NOMO-1 treated with dmso at 0.1 percent for 144 hours (cell line): ENCODE measurements at regions not wholly inside any gene's neighbourhood (a gene's known extent, or its start where the extent isn't known, plus 50 kb on each side); places are given as distances from the start of the nearest gene placed in this dataset.

Source experiments
- DNase-seq: peaks from one replicate; lab custom pipeline; 2025; ENCODE audit not compliant: unreplicated experiment; lab: John Stamatoyannopoulos, UW

DNA sequence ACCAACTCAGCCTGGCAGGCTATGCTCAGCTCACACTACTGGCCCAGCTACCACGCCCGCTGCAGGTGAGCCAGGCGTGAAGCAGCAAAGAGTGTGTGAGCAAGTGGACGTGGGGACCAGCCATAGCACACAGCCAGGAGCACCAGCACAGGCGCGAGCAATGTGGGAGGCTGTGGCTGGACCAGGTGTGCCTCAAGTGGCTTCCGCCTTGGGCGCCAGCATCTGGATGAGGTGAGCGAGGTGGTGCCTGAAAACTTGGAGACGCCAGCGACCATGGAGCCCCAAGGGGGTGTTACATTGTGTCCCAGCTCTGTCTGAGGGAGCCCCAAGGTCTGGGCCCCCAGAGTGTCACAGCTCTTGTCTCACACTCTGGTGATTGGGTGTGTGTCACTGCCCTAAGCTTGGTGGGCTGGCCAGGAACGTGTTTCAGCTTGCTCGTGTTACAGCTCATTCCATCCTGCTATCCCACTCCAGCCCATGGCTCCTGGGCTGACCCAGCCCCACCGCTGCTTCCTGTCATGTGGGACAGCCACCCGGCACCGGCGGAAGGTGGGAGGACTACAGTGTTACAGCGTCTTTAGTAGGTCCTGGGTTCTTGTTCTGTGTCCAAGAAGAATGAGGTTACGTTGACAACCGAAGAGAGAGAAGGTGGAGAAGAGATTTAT is 508.0 kb upstream of the MMS22L start:
- DNase-seq: no peak

DNA sequence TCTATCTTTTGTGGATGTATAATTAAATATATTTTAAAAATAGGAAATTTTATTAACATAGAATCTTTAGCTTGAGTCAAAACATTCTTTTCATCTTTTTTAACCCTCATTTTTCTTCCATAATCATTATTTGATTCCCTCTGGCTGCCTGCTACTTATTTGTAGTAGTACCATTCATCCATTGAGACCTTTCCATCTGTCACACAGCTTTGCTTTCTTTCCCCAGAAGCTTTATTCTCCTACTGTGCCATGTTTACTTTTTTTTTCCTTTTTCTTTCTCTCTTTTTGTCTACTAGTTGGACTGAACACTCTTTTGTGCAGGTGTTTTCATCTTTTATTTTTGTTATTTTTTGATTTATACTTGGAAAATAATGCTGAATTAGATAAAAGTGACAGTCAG is 522.6 kb upstream of the MMS22L start:
- no peak for DNase-seq

DNA sequence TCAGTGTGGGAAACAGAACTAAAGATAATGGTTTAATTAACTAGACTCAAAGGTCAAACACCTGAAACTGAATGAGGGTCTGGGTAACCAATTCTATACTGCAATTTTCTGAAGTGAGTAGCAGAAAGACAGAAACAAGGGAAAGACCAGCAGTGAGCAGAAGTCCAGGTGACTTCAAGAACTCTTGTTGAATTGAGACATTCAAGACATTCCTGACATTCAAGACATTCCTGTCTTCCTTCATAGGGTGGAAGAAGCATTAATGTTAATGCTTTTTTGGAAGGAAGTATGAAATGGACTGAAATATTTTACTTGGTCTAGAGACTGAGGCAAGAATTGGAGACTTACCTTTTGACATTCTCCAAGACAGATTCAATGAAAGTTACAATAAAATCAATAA is 529.9 kb upstream of the MMS22L start:
- DNase-seq: no peak

DNA sequence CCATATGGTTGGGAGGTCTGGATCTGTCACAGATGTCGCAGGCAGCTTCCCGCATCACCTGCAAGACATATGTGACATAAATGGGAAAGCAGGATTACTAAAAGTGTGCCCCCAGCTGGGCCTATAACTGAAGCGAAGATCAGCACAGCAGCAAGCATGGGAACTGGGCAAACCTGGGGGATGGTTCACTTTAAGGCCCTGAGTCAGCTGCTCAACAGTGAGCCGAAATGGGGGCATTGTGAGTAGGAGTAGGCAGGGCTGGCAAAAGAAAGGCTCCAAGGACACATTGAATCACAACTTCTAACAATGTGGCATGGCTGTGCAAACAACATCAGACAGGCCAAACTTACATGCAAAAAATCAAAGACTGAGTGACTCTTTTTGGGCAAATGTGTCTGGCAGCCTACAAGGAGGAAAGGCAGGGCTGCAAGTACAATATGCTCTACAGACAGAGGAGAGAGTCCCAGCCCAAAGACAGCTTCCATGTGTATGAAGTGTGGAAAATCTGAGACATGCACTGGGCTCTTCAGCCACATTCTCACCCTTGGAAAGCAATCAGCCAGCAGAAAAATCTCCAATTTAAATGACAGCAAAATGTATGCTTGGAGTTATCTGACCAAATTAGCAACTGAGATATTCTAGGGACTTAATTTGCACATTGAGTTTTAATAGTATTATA is 531.0 kb upstream of the MMS22L start:
- DNase-seq: no peak

DNA sequence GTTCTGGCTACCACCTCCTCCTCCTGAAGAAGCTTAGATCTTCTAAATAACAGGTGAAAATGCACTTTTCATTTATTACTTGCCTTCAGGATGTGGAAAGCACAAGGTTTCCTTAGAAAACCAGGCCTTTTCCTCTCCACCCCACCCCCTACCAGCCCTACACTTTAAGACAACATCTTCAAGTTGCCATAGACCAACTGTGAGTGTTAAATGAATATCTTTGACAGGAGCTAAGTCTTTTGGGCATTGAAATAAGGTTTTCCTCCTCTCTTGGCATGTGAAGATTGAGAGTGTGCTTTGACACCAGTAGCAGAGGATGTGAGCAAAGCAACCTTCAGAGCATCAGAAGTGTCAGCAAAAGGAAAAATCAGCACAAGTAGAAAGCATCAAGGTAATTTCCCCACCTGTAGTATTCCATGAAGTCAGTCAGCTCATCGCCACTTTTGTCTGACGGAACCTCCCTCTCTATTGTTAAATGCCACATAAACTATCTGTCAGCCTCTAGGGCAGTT is 532.3 kb upstream of the MMS22L start:
- DNase-seq: no peak

DNA sequence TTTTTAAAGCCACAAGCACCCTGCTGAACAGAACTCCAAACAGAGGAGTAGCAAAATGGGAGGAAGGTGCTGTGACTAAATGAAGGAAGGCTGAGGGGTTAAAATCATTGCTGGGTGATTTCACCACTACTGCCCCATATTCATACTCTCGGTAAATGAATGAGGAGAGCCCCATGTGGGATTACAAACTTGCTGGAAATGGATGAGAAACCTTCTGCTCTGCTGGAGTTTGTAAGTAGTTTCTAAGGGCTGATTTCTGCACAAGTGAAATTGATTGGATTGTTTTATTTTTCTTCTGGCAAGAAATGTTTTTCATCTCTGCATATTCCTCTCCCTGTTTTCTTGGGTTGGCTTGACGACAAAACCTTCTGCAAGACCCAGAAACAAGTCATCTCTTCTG is 533.5 kb upstream of the MMS22L start:
- no peak for DNase-seq

DNA sequence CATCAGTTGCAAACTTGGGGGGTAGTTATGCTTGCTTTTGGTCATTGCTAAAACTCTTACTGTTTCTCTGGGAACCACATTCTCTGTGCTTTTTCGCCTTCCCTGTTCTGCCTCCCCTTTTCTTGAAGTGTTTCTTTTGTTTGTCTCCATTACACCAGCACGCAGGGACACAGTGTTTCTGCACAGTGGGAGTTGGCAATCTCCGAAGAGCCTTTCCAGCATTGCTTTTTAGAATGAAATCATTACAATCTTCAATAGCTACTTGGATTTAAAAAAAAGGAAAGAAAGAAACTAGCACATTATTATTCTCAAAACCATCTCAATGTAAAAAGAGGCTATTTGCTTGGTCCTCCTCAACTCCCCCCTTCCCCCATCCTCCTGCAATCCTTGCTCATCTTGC is 536.7 kb upstream of the MMS22L start:
- no peak for DNase-seq

DNA sequence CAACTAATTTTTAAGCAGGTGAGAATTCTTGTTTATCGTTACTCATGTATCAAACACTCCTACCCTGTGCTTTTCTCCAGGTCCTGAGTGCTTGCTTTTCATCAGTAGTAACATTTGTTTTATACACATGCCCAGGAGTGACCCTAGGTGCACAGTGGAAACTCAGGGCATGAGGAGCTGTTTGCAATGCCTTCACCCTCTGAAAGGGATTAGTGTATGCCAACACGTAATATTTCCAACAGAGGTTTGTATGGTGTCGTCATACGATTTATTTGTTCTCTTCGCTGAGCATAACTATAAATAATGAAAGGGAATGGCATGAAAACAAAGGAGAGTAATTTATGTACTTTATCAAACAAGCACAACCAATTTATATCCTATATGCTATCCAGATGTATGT is 537.4 kb upstream of the MMS22L start:
- no peak for DNase-seq

DNA sequence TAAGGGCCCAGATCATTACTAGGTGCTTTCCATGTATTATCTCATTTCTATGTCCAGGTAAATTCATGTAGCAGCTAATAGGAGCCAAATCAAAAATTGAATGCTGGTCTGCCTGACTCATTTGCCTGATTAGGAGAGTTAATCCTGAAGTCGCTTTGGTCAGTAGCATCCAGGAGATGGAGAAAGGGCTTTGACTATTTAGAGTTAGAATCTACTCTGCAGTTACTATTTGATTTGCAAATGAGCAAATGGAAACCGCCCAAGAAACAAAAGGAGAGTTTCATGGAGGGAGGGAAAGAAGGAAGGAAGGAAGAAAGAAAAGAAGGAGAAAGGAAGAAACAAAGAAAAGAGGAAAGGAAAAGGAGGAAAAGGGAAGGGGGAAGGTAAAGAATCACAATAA is 539.6 kb upstream of the MMS22L start:
- DNase-seq: no peak

DNA sequence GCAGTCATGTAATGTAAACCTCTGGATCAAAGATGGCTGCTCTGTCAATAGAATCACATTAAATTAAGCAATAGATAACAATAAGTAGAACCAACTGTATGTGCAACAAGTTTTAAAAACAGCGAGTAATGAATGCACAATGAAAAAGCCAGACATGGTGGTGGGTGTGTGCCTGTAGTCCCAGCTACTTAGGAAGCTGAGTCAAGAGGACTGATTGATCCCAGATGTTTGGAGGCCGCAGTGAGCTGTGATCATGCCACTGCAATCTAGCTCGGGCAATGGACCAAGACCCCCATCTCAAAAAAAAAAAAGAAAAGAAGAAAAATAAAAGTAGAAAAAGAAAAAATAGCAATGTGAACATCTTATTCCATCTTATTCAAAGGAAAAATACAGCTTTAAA is 558.7 kb upstream of the MMS22L start:
- DNase-seq: no peak

DNA sequence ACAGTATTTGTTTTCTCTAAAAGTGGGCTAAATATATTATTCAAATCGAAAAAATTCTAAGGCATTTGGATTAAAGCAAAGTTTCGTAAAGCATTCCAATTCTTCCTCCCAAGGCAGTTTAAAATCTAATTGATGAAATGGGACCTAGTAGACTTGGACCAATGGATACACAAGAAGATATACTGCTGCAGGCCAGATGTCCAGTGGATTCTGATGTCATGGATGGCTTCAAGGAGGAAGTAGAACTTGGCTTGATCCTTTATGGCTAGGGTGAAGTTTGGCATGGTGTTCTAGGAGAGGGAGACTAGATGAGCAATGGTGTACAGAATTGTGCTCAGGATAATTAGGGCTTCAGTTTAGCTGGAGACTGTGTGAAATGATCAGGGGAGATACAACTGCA is 559.5 kb upstream of the MMS22L start:
- no peak for DNase-seq

DNA sequence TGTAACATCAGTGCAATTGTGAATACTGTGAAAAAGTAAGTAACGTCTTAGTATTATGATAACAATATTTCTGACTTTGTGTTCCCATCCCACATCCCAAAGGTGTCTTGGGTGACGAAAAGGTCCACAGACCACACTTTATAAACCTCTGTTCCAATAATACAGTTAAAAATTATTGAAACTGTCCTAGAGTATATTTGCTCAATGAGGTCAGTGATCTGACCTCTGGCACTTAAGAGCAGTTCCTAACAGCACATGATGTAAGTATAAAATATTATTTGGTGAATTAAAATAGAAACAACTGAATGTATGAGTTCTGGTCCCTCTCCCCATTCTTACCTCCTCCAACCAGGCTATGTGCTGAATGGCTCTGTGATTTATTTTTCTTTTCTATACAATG is 566.4 kb upstream of the MMS22L start:
- no peak for DNase-seq

DNA sequence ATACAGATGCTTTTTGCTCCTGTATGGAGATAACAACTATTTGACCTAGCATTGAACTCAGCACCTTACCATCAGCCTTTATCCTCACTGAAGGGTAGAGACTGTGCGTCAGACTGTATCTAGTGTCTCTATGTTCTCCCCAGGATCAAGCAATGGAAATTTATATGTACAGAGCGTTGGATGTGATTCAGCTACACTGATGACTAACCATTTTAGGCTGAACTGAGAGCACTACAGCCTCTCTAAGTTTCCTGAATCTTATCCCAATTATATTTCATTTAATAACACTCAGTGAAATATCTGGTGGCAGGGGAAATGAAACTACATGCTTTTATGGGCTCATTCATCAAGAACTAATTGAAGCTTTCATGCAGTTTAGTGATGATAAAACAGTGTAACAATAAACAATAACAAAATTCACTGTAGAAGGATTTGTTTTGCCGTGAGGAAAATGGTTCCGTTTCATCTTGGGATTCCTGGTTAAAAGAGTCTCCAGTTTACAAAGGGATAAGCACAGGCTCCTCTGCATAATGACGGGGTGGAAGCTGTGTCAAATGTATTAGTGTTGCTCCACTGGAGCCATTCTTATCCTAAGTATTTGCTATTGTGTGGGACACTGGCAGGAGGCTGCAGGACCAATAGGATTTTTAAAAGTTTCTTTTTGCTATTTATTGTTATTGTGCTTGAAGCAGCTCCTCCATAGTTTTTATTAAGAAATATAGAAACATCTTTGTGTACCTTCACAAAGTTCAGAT is 567.6 kb upstream of the MMS22L start:
- no peak for DNase-seq

DNA sequence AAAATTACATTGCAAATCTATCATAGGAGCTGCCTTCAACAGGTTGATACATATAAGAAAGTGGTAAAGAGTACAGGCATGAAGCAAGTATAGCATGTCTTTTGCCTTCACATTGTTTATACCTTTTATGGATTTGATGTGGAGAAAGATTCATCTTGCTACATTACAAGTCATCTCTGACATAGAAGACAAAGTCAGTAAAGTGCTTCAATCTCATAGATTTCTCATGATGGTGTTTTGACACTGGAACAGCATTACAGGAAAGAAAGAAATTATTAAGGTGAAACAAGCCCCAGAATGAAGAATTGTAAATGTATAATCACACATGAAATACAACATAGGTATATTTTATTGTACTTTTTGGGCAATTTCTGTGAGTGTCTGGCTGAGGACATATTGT is 580.7 kb upstream of the MMS22L start:
- DNase-seq: no peak

DNA sequence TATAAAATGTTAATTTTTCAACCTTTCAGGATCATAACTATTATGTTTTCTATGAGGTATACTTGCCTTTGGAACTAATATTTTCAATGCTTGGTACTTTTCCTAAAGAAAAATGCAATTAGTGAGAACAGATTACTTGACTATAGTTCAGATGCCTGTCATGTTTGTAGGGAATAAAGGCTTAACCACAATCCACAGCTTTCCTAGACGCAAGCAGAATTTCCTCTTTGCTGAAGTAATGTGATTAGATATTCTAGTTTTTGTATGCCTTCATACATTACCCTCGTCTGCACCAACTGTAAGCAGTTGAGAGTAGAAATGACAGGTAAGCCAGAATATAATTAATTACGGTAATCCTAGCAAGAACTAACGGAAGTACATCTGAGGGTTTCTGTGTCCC is 581.4 kb upstream of the MMS22L start:
- no peak for DNase-seq

DNA sequence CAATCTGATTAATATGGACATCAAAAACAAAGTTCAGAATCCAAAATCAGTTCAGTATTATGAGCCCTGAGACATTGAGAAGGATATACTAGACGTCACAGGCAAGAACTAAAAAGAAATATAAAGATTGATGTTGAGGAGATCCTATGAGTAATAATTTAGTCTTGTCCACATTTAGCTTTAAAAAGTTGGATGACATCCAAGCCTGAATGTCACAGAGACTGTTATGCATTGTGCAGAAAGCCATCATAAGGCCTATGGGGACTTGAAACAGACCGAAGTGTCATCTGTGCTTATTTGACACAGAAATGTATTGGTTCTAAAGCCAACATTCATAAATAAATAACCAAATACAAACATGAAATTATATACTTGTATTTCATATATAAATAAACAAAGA is 581.8 kb upstream of the MMS22L start:
- no peak for DNase-seq

DNA sequence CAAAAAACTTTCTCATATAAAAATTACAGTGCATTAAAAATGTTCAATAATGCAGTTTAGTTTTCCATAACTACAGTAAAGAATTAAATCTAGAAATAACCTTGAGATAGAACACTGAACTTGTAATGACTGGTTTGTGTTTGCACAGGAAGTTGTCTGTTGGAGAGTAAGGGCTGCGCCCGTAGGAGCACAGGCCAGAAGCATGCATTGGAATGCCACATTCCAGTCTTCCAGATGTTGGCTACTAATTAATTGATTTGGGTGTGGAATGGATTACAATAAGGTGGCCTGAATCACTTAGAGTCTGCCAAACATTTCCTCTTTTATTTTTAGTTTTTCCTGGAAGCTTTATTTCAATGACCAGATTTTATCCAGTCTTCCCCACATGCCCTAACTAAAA is 582.6 kb upstream of the MMS22L start:
- DNase-seq: no peak

DNA sequence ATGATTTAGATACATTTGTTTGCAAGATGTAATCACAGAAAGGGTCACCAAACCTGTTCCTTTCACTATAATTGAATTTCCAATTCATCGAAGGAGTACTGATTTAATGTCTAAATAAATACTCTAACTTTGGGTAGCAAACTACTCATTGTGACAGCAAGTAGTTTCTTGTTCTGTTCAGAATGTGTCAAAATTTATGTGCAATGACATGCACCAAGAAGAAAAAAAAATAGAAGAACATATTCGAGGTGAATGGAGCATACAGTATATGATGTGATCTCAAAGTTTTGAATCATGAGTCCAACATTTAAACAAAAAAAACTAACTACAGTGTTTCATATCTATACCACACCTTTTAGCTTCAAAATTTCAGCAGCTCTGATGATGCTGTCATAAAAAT is 583.6 kb upstream of the MMS22L start:
- no peak for DNase-seq

DNA sequence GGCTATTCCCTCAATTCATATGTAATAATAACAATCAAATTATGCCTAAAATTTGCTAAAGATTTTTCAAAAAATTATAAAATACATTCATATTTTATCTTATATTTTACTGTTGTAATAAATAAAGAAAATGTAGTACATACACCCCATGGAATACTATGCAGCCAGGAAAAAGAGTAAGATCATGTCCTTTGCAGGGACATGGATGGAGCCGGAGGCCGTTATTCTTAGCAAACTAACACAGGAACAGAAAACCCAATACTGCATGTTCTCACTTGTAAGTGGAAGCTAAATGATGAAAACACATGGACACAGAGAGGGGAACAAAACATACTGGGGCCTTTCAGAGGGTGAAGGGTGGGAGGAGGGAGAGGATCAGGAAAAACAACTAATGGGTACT is 584.2 kb upstream of the MMS22L start:
- no peak for DNase-seq

DNA sequence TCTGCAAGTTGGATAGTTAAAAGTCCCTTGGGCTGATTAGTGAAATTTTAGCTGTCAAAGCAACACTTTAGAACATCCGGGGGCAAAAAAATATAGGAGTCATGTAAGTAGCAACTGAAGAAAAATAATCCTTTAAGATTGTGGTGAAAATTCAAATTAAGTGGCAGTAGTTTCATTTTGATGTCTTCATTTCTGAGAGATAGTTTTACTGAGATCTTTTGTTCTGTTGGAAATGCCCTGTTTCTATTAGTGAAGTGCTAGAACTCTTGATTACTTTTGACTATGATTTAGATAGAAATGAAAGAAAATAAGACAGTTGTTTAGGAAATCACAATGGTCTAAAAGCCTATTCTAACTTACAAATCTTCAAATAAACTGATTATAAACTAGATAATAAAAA is 587.3 kb upstream of the MMS22L start:
- DNase-seq: no peak

DNA sequence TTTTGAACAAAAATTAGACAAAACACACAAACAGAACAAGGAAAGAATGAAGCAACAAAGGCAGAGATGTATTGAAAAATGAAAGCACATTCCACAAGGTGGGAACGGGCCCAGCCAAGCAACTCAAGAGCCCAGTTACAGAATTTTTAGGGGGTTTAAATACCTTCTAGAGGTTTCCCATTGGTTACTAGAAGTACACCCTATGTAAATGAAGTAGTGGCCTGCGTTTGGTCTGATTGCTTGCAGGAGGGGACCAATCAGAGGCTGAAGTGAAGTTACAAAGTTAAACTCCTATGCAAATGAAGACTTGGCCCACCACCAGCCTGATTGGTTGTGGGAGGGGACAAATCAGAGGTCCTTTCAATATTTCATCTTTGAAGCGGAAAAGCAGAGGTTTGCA is 593.7 kb upstream of the MMS22L start:
- no peak for DNase-seq

DNA sequence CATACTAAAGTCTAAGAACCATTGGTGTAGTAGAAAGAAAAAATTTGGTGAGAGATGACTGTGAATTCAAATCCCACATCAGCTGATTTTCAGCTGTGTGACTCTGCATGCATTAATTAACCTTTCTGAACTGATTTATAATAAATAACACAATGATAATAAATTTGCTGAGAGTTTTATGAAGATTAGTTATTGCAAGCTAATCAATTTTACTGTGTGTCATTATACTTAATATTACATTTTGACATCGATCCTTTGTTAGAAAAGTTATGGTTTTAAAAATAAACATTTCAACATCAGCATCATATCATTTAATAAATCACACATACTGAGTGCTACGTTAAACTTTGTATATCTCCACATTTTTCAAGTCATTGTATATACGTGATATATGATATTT is 599.7 kb upstream of the MMS22L start:
- DNase-seq: no peak
